ENCODE measurements at regions not wholly inside any gene's neighbourhood (a gene's known extent, or its start where the extent isn't known, plus 50 kb on each side); places are given as distances from the start of the nearest gene placed in this dataset.

GRCh38 chr11:127679816-127680545 is 679.4 kb upstream of the KIRREL3 start:
- H3K4me1 ChIP-seq: no peaks in the 10 kb centered on the region

GRCh38 chr11:127678631-127679030 is 678.1 kb upstream of the KIRREL3 start:
- H3K27me3 ChIP-seq: no peaks in the 10 kb centered on the region
- TF ChIP-seq, protein P1, sequence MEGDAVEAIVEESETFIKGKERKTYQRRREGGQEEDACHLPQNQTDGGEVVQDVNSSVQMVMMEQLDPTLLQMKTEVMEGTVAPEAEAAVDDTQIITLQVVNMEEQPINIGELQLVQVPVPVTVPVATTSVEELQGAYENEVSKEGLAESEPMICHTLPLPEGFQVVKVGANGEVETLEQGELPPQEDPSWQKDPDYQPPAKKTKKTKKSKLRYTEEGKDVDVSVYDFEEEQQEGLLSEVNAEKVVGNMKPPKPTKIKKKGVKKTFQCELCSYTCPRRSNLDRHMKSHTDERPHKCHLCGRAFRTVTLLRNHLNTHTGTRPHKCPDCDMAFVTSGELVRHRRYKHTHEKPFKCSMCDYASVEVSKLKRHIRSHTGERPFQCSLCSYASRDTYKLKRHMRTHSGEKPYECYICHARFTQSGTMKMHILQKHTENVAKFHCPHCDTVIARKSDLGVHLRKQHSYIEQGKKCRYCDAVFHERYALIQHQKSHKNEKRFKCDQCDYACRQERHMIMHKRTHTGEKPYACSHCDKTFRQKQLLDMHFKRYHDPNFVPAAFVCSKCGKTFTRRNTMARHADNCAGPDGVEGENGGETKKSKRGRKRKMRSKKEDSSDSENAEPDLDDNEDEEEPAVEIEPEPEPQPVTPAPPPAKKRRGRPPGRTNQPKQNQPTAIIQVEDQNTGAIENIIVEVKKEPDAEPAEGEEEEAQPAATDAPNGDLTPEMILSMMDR (IDR thresholded peaks at IDR 0.05): no peak
- no peak overlapping the region for H3K4me3 ChIP-seq
- no peaks in the 10 kb centered on the region for H3K36me3 ChIP-seq
- H3K27ac ChIP-seq: no peak overlapping the region
- H3K9me3 ChIP-seq: no peaks in the 10 kb centered on the region
- no peaks in the 10 kb centered on the region for H3K4me1 ChIP-seq
- intact Hi-C loops (cut with DNase I): no loop called here
- DNase-seq (ENCODE audit: low spot score in 2 of 2): no peak

More at GRCh38 chr11:127679816-127680545, 679.4 kb upstream of the KIRREL3 start:
- no peaks in the 10 kb centered on the region for H3K9me3 ChIP-seq
- intact Hi-C loops (cut with DNase I): no loop called here
- H3K27ac ChIP-seq: no peak overlapping the region
- no peaks in the 10 kb centered on the region for H3K27me3 ChIP-seq
- DNase-seq (ENCODE audit: low spot score in 2 of 2): no peak
- no peak overlapping the region for H3K4me3 ChIP-seq
- H3K36me3 ChIP-seq: no peaks in the 10 kb centered on the region
- TF ChIP-seq, protein P1 (IDR thresholded peaks at IDR 0.05): no peak

GRCh38 chr11:127677660-127678425 is 677.3 kb upstream of the KIRREL3 start:
- no peak for DNase-seq (ENCODE audit: low spot score in 2 of 2)
- H3K27ac ChIP-seq: no peak overlapping the region
- intact Hi-C loops (cut with DNase I): no loop called here
- no peaks in the 10 kb centered on the region for H3K4me1 ChIP-seq
- TF ChIP-seq, protein P1 (IDR thresholded peaks at IDR 0.05): no peak
- no peak overlapping the region for H3K4me3 ChIP-seq
- H3K9me3 ChIP-seq: no peaks in the 10 kb centered on the region
- no peaks in the 10 kb centered on the region for H3K36me3 ChIP-seq
- H3K27me3 ChIP-seq: no peaks in the 10 kb centered on the region

DNA sequence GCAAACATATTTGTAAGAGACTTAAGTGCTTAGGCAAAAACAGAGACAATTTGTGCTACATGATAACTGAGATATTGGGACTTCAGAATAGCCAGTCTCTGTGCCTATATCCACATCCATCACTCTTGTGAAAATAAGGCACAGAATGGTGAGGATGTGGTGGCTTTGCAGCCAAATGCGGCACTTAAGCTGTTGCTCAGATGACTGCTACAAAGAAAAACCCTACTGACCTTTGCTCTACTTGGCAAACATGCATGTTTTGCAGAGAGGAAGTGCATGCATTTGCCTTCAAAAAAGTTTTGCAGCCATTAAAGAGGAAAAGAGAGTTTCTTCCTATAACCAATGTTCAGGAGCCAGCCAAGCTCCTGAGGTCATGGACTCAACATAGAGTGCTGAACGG is 675.0 kb upstream of the KIRREL3 start:
- no peak overlapping the region for H3K27ac ChIP-seq
- H3K36me3 ChIP-seq: no peaks in the 10 kb centered on the region
- H3K27me3 ChIP-seq: no peaks in the 10 kb centered on the region
- no peaks in the 10 kb centered on the region for H3K9me3 ChIP-seq
- no peak overlapping the region for H3K4me3 ChIP-seq
- no peak for DNase-seq (ENCODE audit: low spot score in 2 of 2)
- intact Hi-C loops (cut with DNase I): no loop called here
- TF ChIP-seq, protein P1 (IDR thresholded peaks at IDR 0.05): no peak
- no peaks in the 10 kb centered on the region for H3K4me1 ChIP-seq

GRCh38 chr11:127674754-127675153 is 674.2 kb upstream of the KIRREL3 start:
- TF ChIP-seq, protein P1 (IDR thresholded peaks at IDR 0.05): no peak
- intact Hi-C loops (cut with DNase I): no loop called here
- Histone ChIP-seq H3K4me3 (no peak overlapping the region), H3K27me3 (no peaks in the 10 kb centered on the region), H3K4me1 (no peaks in the 10 kb centered on the region), H3K9me3 (no peaks in the 10 kb centered on the region), H3K36me3 (no peaks in the 10 kb centered on the region), H3K27ac (no peak overlapping the region)
- no peak for DNase-seq (ENCODE audit: low spot score in 2 of 2)
